ENCODE measurements at regions not wholly inside any gene's neighbourhood (a gene's known extent, or its start where the extent isn't known, plus 50 kb on each side); places are given as distances from the start of the nearest gene placed in this dataset.

DNA sequence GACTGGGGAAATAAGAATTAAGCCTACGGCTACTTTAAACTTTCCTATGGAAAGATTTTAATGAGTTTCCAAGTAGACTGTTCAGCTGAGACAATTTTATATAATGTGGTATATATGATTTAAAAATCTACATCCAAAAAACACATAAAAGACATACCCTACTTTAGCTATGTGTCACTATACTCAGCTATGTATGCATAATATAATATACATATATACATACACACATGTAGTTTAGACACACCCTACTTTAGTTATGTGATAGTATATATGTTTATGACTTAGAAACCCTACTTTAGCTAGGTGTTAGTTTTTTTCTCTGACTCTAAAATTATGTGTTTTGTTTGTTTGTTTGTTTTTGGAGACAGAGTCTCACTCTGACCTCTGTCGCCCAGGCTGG lies 100.5 kb upstream of the DAB2 start:
- no peak overlapping the region for H3K27ac ChIP-seq
- 88% methylated on average over 2 of the region's 2 CpGs for WGBS
- DNase-seq (ENCODE audit: low spot score in 2 of 2) = no peak

GRCh38 chr5:39523821-39524220 lies 99.0 kb upstream of the DAB2 start:
- Histone ChIP-seq H3K27me3 (no peaks in the 10 kb centered on the region), H3K9me3 (no peaks in the 10 kb centered on the region), H3K27ac (no peak overlapping the region), H3K4me1 (peaks cover 13% of the 10 kb centered on the region), H3K36me3 (no peaks in the 10 kb centered on the region), H3K4me3 (no peak overlapping the region)
- TF ChIP-seq POLR2AphosphoS5 (IDR thresholded peaks at IDR 0.05) (no peak), POLR2A (IDR thresholded peaks at IDR 0.05) (no peak), EP300 (IDR thresholded peaks at IDR 0.05) (no peak)
- TF ChIP-seq, protein P1, sequence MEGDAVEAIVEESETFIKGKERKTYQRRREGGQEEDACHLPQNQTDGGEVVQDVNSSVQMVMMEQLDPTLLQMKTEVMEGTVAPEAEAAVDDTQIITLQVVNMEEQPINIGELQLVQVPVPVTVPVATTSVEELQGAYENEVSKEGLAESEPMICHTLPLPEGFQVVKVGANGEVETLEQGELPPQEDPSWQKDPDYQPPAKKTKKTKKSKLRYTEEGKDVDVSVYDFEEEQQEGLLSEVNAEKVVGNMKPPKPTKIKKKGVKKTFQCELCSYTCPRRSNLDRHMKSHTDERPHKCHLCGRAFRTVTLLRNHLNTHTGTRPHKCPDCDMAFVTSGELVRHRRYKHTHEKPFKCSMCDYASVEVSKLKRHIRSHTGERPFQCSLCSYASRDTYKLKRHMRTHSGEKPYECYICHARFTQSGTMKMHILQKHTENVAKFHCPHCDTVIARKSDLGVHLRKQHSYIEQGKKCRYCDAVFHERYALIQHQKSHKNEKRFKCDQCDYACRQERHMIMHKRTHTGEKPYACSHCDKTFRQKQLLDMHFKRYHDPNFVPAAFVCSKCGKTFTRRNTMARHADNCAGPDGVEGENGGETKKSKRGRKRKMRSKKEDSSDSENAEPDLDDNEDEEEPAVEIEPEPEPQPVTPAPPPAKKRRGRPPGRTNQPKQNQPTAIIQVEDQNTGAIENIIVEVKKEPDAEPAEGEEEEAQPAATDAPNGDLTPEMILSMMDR (IDR thresholded peaks at IDR 0.05) = no peak
- WGBS = 90% methylated on average over 4 of the region's 4 CpGs
- no peak for DNase-seq (ENCODE audit: low spot score in 2 of 2)

More for the DNA sequence above, 100.5 kb upstream of the DAB2 start:
- no peaks in the 10 kb centered on the region for H3K36me3 ChIP-seq
- H3K4me3 ChIP-seq = no peak overlapping the region
- no peaks in the 10 kb centered on the region for H3K4me1 ChIP-seq
- H3K27me3 ChIP-seq = no peaks in the 10 kb centered on the region
- H3K9me3 ChIP-seq = no peaks in the 10 kb centered on the region
- TF ChIP-seq POLR2AphosphoS5 (IDR thresholded peaks at IDR 0.05) (no peak), EP300 (IDR thresholded peaks at IDR 0.05) (no peak)

DNA sequence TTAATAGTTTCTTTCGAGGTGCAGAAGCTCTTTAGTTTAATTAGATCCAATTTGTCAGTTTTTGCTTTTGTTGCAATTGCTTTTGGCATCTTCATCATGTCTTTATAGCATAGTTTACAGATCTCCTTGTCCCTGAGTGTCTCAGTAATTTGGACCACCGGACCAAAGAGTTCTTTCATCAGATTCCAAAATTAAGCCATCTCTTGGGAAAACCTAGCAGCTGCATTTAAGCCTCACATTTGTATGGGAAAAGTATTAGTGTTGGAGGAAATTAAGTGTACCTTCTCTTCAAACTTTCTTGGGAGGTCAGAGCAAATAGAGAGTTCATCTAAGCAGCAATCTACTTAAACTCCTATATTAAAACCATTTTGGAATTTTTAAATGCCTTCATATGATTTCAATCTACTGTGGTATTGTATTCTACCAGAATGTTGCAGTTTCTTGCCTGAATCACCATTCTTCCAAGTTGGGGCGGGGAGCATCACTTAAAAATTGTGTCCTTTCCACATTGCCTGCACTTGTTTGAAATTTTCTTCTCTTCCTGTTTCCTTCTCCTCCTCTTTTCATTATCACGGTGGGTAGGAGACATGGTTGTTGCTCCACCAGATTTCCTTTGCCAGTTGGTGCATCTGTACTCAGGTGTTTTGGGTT lies 97.3 kb upstream of the DAB2 start:
- WGBS = 70% methylated on average over 4 of the region's 4 CpGs
- H3K36me3 ChIP-seq = no peaks in the 10 kb centered on the region
- no peaks in the 10 kb centered on the region for H3K9me3 ChIP-seq

DNA sequence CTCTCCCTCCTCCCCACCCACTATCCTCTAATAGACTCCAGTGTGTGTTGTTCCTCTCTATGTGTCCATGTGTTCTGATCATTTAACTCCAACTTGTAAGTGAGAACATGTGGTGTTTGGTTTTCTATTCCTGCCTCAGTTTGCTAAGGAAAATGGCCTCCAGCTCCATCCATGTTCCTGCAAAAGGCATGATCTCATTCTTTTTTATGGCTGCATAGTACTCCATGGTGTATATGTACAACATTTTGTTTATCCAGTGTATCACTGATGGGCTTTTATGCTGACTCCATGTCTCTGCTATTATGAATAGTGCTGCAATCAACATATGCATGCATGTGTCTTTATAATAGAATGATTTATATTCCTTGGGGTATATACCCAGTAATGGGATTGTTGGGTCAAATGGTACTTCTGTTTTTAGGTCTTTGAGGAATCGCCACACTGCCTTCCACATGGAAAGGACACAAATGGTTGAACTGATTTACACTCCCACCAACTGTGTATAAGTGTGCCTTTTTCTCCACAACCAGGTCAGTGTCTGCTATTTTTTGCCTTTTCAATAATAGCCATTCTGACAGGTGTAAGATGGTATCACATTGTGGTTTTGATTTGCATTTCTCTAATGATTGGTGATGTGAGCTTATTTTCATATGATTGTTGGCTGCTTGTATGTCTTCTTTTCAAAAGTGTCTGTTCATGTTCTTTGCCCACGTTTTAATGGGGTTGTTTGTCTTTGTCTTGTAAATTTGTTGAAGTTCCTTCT lies 96.5 kb upstream of the DAB2 start:
- H3K27ac ChIP-seq = peak overlapping the region; percentile 53
- WGBS = 80% methylated on average over 2 of the region's 2 CpGs

More for the DNA sequence above, 97.3 kb upstream of the DAB2 start:
- Histone ChIP-seq H3K4me3 (no peak overlapping the region), H3K27me3 (no peaks in the 10 kb centered on the region), H3K4me1 (peaks cover 14% of the 10 kb centered on the region), H3K27ac (no peak overlapping the region)
- no peak for TF ChIP-seq EP300 (IDR thresholded peaks at IDR 0.05)
- TF ChIP-seq POLR2A (IDR thresholded peaks at IDR 0.05) = no peak
- TF ChIP-seq, protein P1 (IDR thresholded peaks at IDR 0.05) = no peak
- DNase-seq (ENCODE audit: low spot score in 2 of 2) = no peak

DNA sequence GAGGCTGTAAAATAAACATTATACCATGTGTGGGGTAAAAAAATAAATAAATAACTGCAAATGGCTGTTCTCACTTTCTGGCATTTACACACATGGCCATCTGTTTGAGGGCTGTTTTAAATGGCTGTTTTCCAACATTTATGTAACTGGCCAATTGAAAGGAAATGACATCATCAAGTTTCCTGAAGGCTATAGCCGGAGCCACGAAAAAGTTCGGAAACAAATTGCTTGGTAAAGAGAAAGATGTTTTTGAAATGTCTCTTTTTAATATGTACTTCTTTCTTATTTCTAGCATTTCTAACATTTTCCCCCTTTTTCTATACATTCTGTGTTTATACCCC lies 95.4 kb upstream of the DAB2 start:
- TF ChIP-seq EP300 (IDR thresholded peaks at IDR 0.05) (no peak), POLR2AphosphoS5 (IDR thresholded peaks at IDR 0.05) (peak in 1 of 3 donors; percentile 30), POLR2A (IDR thresholded peaks at IDR 0.05) (no peak)
- TF ChIP-seq, protein P1 (IDR thresholded peaks at IDR 0.05) = no peak
- Histone ChIP-seq H3K27ac (peak overlapping the region; percentile 62), H3K9me3 (no peaks in the 10 kb centered on the region), H3K4me3 (no peak overlapping the region), H3K27me3 (no peaks in the 10 kb centered on the region), H3K36me3 (no peaks in the 10 kb centered on the region), H3K4me1 (peaks cover 14% of the 10 kb centered on the region)
- DNase-seq (ENCODE audit: low spot score in 2 of 2) = no peak
- 64% methylated on average over 3 of the region's 3 CpGs for WGBS

More for the DNA sequence above, 96.5 kb upstream of the DAB2 start:
- Histone ChIP-seq H3K9me3 (no peaks in the 10 kb centered on the region), H3K27me3 (no peaks in the 10 kb centered on the region), H3K4me3 (no peak overlapping the region), H3K36me3 (no peaks in the 10 kb centered on the region), H3K4me1 (peaks cover 14% of the 10 kb centered on the region)
- no peak for DNase-seq (ENCODE audit: low spot score in 2 of 2)
- TF ChIP-seq POLR2A (IDR thresholded peaks at IDR 0.05) (no peak), EP300 (IDR thresholded peaks at IDR 0.05) (no peak), POLR2AphosphoS5 (IDR thresholded peaks at IDR 0.05) (no peak)
- TF ChIP-seq, protein P1 (IDR thresholded peaks at IDR 0.05) = no peak
